ENCODE measurements at regions not wholly inside any gene's neighbourhood (a gene's known extent, or its start where the extent isn't known, plus 50 kb on each side); places are given as distances from the start of the nearest gene placed in this dataset.

- H3K9me3 Mint-ChIP-seq, result peaks cover 35% of the 10 kb centered on the region
- H3K4me3 Mint-ChIP-seq, result no peak overlapping the region
- no peak overlapping the region for H3K27ac Mint-ChIP-seq
- no peaks in the 10 kb centered on the region for H3K27me3 Mint-ChIP-seq
- peaks cover 4% of the 10 kb centered on the region for H3K36me3 Mint-ChIP-seq (ENCODE audit: low read depth)
- peaks cover 4% of the 10 kb centered on the region for H3K4me1 Mint-ChIP-seq
- ATAC-seq (no peak), DNase-seq (no peak)
Measured at GRCh38 chr14:89660166-89660565, 243.1 kb upstream of the FOXN3 start.

DNA sequence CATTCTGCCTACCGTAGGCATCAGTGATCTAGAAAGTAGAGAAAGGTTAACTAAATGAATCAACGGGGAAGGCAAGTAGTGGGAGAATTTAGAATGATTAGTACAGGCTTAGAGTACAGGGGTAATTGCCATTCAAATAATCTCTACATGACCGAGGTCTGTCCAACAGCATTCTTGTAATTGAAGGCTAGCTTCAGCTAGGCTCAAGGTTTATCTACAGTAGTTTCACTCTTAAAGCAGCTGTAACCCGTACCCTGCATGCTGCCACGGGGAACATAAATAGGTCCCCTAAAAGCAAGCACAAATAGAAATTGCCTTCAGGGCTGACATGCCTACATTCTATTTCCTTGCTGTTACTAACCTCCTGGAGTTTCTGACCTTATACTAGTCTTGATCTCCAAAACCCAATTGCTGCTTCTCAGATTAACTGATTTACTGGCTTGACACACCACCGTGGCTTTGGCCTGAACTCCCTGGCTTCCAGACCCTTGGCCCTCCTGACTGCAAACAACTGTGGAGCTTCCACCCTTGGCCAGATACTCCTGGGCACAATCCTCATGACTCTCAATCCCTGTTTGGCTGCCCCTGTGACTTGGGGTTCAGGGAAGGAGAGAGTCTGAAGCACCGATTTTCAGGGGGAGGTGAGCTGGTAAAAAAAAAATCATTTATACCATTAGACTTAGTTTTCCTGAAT, 242.1 kb upstream of the FOXN3 start:
- DNase-seq, result no peak
- Mint-ChIP-seq H3K36me3 (ENCODE audit: low read depth) (peaks cover 3% of the 10 kb centered on the region), H3K27me3 (no peaks in the 10 kb centered on the region), H3K4me3 (no peak overlapping the region), H3K27ac (no peak overlapping the region), H3K4me1 (peaks cover 4% of the 10 kb centered on the region), H3K9me3 (peaks cover 28% of the 10 kb centered on the region)
- ATAC-seq, result no peak

DNA sequence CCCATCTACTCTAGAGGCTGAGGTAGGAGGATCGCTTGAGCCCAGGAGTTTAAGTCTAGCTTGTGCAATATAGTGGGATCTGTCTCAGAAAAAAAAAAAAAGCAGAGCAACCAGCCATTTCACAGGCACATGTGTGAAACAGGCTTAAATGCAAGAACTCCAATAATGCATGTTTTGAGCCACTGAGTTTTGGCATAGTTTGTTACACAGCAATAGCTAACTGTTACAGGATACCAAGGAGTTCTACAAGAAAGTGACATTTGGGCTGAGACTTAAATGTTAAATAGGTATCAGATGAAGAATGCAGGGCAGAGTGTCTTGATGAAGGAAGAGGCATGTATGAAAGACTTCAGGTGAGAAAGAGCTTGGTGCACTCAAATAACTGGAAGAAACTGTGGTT, 240.0 kb upstream of the FOXN3 start:
- no peaks in the 10 kb centered on the region for H3K27me3 Mint-ChIP-seq
- no peak overlapping the region for H3K4me3 Mint-ChIP-seq
- ATAC-seq (no peak), DNase-seq (no peak)
- H3K9me3 Mint-ChIP-seq, result peaks cover 21% of the 10 kb centered on the region
- H3K27ac Mint-ChIP-seq, result no peak overlapping the region
- peaks cover 4% of the 10 kb centered on the region for H3K4me1 Mint-ChIP-seq
- peaks cover 3% of the 10 kb centered on the region for H3K36me3 Mint-ChIP-seq (ENCODE audit: low read depth)

- H3K4me1 Mint-ChIP-seq, result peaks cover 18% of the 10 kb centered on the region
- no peaks in the 10 kb centered on the region for H3K27me3 Mint-ChIP-seq
- peaks cover 3% of the 10 kb centered on the region for H3K36me3 Mint-ChIP-seq (ENCODE audit: low read depth)
- DNase-seq (no peak), ATAC-seq (no peak)
- no peak overlapping the region for H3K4me3 Mint-ChIP-seq
- H3K9me3 Mint-ChIP-seq, result peaks cover 21% of the 10 kb centered on the region
- no peak overlapping the region for H3K27ac Mint-ChIP-seq
Measured at GRCh38 chr14:89654998-89655397, 238.0 kb upstream of the FOXN3 start.

DNA sequence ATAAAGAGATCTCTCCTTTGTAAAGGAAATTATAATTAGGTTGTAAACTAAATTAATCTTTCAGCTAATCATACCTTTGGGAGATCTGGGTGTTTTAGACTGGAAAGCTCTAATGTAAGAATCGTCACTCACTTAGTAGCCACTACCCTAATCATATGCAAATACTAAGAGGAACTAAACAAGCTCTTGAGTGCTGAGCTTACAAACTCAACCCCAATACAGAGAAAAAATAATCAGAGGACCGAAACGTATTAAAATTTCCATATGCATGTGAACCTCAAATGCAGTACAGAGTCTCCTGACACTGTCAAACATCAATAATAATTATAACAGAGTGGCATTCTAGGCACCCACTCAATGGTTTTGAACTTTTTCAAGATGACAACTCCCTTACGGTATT, 235.3 kb upstream of the FOXN3 start:
- no peak for ATAC-seq
- no peaks in the 10 kb centered on the region for H3K27me3 Mint-ChIP-seq

GRCh38 chr14:89651805-89652204, 234.8 kb upstream of the FOXN3 start:
- ATAC-seq, result no peak
- H3K4me1 Mint-ChIP-seq, result peaks cover 26% of the 10 kb centered on the region
- H3K27me3 Mint-ChIP-seq, result no peaks in the 10 kb centered on the region
- H3K4me3 Mint-ChIP-seq, result no peak overlapping the region
- DNase-seq, result no peak
- no peaks in the 10 kb centered on the region for H3K36me3 Mint-ChIP-seq (ENCODE audit: low read depth)
- no peak overlapping the region for H3K27ac Mint-ChIP-seq
- peaks cover 16% of the 10 kb centered on the region for H3K9me3 Mint-ChIP-seq

More for the DNA sequence above, 235.3 kb upstream of the FOXN3 start:
- DNase-seq, result no peak
- Mint-ChIP-seq H3K9me3 (peaks cover 20% of the 10 kb centered on the region), H3K4me1 (peaks cover 26% of the 10 kb centered on the region), H3K36me3 (ENCODE audit: low read depth) (peaks cover 3% of the 10 kb centered on the region), H3K27ac (no peak overlapping the region), H3K4me3 (no peak overlapping the region)

DNA sequence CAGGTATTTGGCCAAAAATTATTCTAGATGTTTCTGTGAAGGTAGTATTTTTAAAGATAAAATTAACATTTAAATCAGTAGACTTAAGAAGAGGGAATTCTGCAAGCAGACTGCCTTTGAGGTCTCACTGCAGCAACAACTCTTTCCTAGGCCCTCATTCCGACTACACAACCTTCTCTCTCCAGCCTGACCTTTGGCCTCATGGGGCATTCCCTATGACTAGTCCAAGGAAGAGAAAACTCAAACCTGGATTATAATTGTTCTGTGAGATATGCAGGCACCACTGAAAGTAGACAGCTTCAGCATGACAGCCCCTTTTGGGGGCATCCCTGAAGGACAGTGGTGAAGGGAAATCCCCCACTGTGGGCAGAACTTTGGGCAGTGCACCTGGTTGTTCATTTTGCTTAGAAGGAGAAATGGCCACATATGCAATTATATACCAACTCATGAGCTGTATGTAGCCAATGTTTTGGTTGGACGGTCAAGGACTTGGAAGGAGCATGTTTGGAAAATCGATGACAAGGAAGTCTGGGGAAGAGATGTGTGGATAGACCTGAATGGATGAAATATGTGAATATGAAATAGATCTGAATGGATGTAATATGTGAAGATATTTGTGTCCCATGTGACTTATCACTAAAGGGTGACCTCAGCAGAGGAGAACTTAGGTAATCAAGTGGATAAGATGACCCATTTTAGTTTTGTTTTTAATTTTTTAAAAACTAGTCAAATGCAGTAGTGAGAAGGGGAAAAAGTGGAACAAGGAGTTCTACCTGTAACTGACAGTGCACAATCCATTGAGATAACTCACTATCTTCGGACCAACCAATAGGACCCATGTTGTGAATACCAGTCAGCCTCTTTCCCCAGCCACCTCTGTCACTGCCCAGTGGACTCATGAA, 233.3 kb upstream of the FOXN3 start:
- peak; percentile 80 for ATAC-seq
- DNase-seq, result peak; percentile 45
- Mint-ChIP-seq H3K9me3 (peaks cover 1% of the 10 kb centered on the region), H3K27ac (peak overlapping the region; percentile 84), H3K4me3 (peak overlapping the region; percentile 3), H3K4me1 (peaks cover 26% of the 10 kb centered on the region), H3K36me3 (ENCODE audit: low read depth) (no peaks in the 10 kb centered on the region), H3K27me3 (no peaks in the 10 kb centered on the region)

DNA sequence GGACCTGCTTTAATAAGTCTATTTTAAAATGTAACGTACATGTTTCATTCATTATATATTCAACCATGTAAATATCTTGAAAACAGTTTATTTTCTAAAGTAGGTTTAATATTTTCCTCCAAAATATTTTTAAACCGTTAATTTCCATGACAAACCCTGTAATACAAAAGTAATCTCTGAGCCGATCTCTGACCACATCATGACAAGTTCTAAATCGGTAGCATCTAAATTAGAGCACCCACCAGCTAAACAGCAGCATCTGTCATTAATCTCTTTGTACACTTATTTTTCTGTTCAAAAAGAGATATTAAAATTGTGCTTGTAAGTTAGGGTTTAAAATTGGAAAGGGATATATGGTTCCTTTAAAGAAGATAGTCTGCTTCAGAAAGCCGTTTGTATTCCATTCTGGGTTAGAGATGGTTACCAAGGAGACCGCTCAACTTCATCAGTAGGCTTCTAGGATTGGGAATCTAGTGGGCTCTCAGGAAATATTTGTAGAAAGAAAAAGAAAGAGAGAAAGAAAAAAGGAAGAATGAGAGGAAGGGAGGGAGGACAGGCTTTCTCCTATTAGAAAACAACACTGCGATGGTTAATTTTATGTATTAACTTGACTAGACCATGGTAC, 232.5 kb upstream of the FOXN3 start:
- Mint-ChIP-seq H3K4me1 (peaks cover 26% of the 10 kb centered on the region), H3K27ac (peak overlapping the region; percentile 84), H3K9me3 (no peaks in the 10 kb centered on the region), H3K27me3 (no peaks in the 10 kb centered on the region), H3K36me3 (ENCODE audit: low read depth) (no peaks in the 10 kb centered on the region), H3K4me3 (no peak overlapping the region)
- DNase-seq (no peak), ATAC-seq (no peak)

DNA sequence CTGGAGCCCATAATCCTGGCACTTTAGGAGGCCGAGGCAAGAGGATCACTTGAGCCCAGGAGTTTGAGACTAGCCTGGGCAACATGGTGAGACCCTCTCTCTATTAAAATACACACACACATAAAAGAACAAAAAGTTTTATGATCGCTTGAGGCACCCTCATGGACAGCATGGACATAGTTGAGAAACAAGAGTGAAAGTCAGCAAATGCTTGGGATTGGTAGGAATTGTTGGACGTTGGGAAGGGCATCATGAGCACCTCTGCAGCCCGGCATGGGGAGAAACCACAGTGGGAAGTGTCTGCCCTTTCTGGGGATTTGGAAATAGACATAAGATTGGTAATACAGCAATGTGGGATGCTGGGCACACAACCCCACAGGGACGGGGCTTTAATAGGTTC, 231.9 kb upstream of the FOXN3 start:
- ATAC-seq (no peak), DNase-seq (no peak)
- Mint-ChIP-seq H3K27ac (no peak overlapping the region), H3K27me3 (no peaks in the 10 kb centered on the region), H3K36me3 (ENCODE audit: low read depth) (no peaks in the 10 kb centered on the region), H3K4me3 (no peak overlapping the region), H3K4me1 (peaks cover 29% of the 10 kb centered on the region), H3K9me3 (no peaks in the 10 kb centered on the region)

GRCh38 chr14:89648510-89648909, 231.5 kb upstream of the FOXN3 start:
- Mint-ChIP-seq H3K9me3 (peaks cover under 1% of the 10 kb centered on the region), H3K27me3 (no peaks in the 10 kb centered on the region), H3K4me3 (no peak overlapping the region), H3K36me3 (ENCODE audit: low read depth) (no peaks in the 10 kb centered on the region), H3K4me1 (peaks cover 33% of the 10 kb centered on the region), H3K27ac (no peak overlapping the region)
- no peak for ATAC-seq
- DNase-seq, result no peak

DNA sequence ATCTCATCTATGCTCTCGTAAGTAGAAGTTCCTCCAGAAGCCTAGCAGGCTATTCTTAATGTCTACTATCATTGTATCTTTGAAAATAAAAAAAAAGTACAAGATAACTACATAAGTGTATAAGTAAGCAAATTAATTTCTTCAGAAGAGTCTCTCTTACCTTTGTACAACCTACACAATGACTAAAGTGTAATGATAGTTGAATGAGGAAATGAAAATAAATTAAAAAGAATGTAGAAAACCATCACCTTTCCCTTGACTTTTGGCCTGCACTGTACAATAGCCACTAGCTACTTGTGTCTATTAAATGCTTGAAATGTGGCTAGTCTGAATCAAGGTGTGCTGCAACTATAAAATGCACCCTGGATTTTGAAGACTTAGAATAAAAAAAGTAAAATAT, 229.9 kb upstream of the FOXN3 start:
- no peak for ATAC-seq
- Mint-ChIP-seq H3K27me3 (no peaks in the 10 kb centered on the region), H3K4me1 (peaks cover 46% of the 10 kb centered on the region)

GRCh38 chr14:89644641-89645040, 227.6 kb upstream of the FOXN3 start:
- no peak for ATAC-seq
- no peak for DNase-seq
- no peak overlapping the region for H3K4me3 Mint-ChIP-seq
- peaks cover 52% of the 10 kb centered on the region for H3K4me1 Mint-ChIP-seq
- H3K9me3 Mint-ChIP-seq, result peaks cover 7% of the 10 kb centered on the region
- H3K27me3 Mint-ChIP-seq, result no peaks in the 10 kb centered on the region
- peaks cover 9% of the 10 kb centered on the region for H3K36me3 Mint-ChIP-seq (ENCODE audit: low read depth)
- H3K27ac Mint-ChIP-seq, result no peak overlapping the region

More for the DNA sequence above, 229.9 kb upstream of the FOXN3 start:
- no peak overlapping the region for H3K27ac Mint-ChIP-seq
- peaks cover 7% of the 10 kb centered on the region for H3K9me3 Mint-ChIP-seq
- H3K36me3 Mint-ChIP-seq (ENCODE audit: low read depth), result peaks cover 2% of the 10 kb centered on the region
- no peak for DNase-seq
- H3K4me3 Mint-ChIP-seq, result no peak overlapping the region

DNA sequence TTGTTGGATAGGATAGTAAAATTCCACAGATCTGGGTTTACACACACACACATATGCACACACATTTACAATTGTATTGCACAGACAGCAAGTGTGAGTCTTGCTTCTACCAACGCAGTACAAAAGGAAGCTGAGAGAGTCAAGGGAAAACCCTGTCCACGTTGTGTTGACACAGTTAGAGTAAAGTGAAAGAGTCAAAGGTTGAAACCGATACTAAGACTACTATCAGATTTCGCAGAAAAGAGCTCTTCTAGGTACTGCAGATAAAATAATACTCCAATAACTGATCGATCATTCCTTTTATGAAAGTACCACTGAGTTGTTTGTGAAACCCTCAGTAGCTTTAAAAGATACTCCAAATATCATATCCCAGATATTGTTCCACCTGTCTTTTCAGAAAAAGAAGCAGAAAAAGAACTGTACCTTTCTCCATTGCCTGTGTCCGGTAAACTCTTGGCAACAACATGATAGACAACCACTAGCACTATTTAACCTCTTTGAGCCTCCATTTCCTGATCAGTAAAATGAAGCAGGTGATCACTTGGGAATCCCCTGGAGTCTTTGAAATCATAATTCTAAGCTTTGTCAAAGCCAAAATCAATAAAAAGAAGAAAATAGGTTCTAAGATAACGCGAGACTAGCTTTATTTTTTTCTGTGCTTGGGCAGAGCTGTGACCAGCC, 224.6 kb upstream of the FOXN3 start:
- ATAC-seq, result peak; percentile 97
- Mint-ChIP-seq H3K36me3 (ENCODE audit: low read depth) (peaks cover 9% of the 10 kb centered on the region), H3K27ac (peak overlapping the region; percentile 82), H3K9me3 (peaks cover 16% of the 10 kb centered on the region), H3K4me3 (peak overlapping the region; percentile 72), H3K27me3 (no peaks in the 10 kb centered on the region), H3K4me1 (peaks cover 68% of the 10 kb centered on the region)
- no peak for DNase-seq

GRCh38 chr14:89640141-89640540, 223.1 kb upstream of the FOXN3 start:
- Mint-ChIP-seq H3K4me3 (peak overlapping the region; percentile 11), H3K27ac (peak overlapping the region; percentile 55)
- no peak for ATAC-seq

More at GRCh38 chr14:89640141-89640540, 223.1 kb upstream of the FOXN3 start:
- Mint-ChIP-seq H3K36me3 (ENCODE audit: low read depth) (peaks cover 9% of the 10 kb centered on the region), H3K27me3 (no peaks in the 10 kb centered on the region), H3K4me1 (peaks cover 68% of the 10 kb centered on the region), H3K9me3 (peaks cover 16% of the 10 kb centered on the region)
- DNase-seq, result no peak

Data from activated naive CD8-positive, alpha-beta T cell treated with anti-CD3 and anti-CD28 coated beads, Interleukin-2, amount 50 U/mL, for 24 hours (primary cell).